ENCODE measurements at regions not wholly inside any gene's neighbourhood (a gene's known extent, or its start where the extent isn't known, plus 50 kb on each side); places are given as distances from the start of the nearest gene placed in this dataset.

DNA sequence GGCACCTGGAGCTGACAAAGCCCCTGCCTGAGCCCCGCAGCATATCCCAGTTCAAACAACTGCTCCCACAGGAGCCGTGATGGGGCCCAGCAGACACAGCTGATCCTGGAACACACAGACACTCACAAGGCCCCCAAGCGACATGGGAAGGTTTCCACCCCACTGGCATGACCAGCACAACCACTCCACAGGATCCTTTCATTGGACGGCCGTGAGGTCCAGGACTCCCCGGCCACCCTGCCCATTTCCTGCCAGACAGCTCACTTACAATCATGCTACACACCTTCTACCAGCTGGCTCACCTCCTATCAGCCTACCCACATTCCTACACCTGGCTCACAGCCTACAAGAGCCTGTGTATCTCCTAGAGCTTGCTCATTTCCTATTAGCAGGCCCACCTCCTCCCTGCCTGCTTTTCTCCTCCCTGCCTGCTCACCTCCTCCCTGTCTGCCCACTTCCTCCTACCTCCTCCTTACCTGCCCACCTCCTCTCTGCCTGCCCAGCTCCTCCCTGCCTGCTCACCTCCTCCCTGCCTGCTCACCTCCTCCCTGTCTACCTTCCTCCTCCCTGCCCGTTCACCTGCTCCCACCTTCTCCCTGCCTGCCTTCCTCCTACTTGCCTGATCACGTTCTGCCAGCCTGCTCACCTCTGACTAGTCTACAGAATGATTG lies 73.9 kb downstream of the MATN1 start:
- DNase-seq: no peak
- H3K4me3 ChIP-seq (ENCODE audit: low read depth, low read length): no peak overlapping the region
- no peak overlapping the region for H3K27ac ChIP-seq
- H3K27me3 ChIP-seq (ENCODE audit: insufficient read depth, low read depth, severe bottlenecking): no peaks in the 10 kb centered on the region
- TF ChIP-seq, protein P1, sequence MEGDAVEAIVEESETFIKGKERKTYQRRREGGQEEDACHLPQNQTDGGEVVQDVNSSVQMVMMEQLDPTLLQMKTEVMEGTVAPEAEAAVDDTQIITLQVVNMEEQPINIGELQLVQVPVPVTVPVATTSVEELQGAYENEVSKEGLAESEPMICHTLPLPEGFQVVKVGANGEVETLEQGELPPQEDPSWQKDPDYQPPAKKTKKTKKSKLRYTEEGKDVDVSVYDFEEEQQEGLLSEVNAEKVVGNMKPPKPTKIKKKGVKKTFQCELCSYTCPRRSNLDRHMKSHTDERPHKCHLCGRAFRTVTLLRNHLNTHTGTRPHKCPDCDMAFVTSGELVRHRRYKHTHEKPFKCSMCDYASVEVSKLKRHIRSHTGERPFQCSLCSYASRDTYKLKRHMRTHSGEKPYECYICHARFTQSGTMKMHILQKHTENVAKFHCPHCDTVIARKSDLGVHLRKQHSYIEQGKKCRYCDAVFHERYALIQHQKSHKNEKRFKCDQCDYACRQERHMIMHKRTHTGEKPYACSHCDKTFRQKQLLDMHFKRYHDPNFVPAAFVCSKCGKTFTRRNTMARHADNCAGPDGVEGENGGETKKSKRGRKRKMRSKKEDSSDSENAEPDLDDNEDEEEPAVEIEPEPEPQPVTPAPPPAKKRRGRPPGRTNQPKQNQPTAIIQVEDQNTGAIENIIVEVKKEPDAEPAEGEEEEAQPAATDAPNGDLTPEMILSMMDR (IDR thresholded peaks at IDR 0.05; ENCODE audit: low read depth, low read length): no peak
- no peaks in the 10 kb centered on the region for H3K9me3 ChIP-seq (ENCODE audit: severe bottlenecking)
- H3K36me3 ChIP-seq: no peaks in the 10 kb centered on the region

DNA sequence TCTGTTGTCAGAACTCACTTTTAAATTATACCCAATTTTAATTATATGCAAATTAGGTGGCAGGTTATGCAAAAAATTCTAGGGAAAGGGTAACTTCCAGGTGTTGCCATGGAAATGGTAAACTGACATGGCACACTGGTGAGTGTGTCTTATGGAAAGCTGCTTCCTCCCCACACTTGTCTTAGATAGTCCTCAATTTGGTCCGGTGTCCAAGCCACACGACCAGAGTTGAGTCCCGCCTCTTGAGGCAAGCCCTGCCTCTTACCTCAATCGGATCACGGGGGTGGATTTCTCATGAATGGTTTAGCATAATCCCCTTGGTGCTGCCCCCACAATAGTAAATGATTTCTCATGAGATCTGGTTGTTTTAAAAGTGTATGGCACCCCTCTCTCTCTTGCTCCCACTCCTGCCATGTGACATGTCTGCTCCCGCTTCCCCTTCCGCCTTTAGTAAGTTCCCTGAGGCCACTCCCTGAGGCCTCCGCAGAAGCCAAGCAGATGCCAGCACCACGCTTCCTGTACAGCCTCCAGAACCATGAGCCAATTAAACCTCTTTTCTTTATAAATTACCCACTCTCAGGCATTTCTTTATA lies 74.9 kb downstream of the MATN1 start:
- DNase-seq: no peak
- H3K27ac ChIP-seq: no peak overlapping the region
- TF ChIP-seq, protein P1 (IDR thresholded peaks at IDR 0.05; ENCODE audit: low read depth, low read length): no peak
- no peaks in the 10 kb centered on the region for H3K27me3 ChIP-seq (ENCODE audit: insufficient read depth, low read depth, severe bottlenecking)
- H3K9me3 ChIP-seq (ENCODE audit: severe bottlenecking): no peaks in the 10 kb centered on the region
- H3K4me3 ChIP-seq (ENCODE audit: low read depth, low read length): no peak overlapping the region
- no peaks in the 10 kb centered on the region for H3K36me3 ChIP-seq

DNA sequence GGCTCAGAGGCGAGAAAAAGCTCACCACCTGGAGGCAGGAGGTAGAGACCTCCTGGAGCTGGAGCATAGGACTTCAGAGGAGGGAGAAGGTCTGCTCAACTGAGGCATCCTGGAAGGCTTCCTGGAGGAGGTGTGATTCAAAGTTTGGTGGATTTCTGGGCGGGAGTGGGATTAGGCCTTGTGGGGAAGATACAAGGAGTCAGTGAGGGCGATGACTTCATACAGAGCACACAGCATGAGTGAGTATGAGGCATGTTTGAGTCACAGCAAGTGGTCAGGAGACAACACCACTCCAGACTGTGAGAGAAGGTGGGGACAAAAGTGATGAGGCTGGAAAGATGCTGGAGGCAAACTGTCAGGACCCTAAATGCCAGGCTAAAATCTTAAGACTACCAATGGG lies 77.6 kb downstream of the MATN1 start:
- TF ChIP-seq, protein P1 (IDR thresholded peaks at IDR 0.05; ENCODE audit: low read depth, low read length): no peak
- Histone ChIP-seq H3K36me3 (no peaks in the 10 kb centered on the region), H3K4me3 (ENCODE audit: low read depth, low read length) (no peak overlapping the region), H3K27ac (no peak overlapping the region), H3K27me3 (ENCODE audit: insufficient read depth, low read depth, severe bottlenecking) (no peaks in the 10 kb centered on the region), H3K9me3 (ENCODE audit: severe bottlenecking) (no peaks in the 10 kb centered on the region)
- DNase-seq: no peak

DNA sequence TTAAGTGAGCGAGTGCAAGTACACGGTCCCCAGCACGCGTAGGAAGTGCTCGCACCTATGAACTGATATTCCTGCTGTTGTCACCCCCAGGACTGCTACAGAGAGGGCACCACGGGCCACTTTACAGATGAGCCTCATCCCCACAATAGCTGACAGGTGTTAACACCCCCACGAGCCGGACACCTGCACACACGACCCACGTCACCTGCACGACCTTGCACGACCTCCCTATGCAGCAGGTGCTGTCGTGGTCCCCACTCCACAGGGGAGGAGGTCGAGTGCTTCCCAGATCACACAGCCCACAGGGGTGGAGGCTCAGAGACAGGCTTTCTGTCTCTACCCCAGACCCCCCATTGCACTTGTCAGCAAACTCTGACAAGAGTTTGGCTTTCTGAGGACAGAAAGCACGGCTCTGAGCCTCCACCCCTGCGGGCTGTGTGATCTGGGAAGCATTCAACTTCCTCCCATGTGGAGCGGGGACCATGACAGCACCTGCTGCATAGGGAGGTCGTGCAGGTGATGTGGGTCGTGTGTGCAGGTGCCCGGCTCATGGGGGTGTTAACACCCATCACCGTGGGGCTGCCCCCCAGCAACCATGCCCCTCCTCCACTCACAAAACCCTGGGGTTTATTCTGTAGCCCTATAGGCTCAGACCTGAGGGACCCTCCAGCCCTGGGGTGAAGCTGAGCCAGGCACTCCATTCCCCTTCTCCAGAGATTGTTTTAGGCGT lies 80.8 kb downstream of the MATN1 start:
- H3K27me3 ChIP-seq (ENCODE audit: insufficient read depth, low read depth, severe bottlenecking): no peaks in the 10 kb centered on the region
- H3K4me3 ChIP-seq (ENCODE audit: low read depth, low read length): no peak overlapping the region
- H3K9me3 ChIP-seq (ENCODE audit: severe bottlenecking): no peaks in the 10 kb centered on the region
- TF ChIP-seq, protein P1 (IDR thresholded peaks at IDR 0.05; ENCODE audit: low read depth, low read length): no peak
- no peak overlapping the region for H3K27ac ChIP-seq
- H3K36me3 ChIP-seq: no peaks in the 10 kb centered on the region
- DNase-seq: no peak

DNA sequence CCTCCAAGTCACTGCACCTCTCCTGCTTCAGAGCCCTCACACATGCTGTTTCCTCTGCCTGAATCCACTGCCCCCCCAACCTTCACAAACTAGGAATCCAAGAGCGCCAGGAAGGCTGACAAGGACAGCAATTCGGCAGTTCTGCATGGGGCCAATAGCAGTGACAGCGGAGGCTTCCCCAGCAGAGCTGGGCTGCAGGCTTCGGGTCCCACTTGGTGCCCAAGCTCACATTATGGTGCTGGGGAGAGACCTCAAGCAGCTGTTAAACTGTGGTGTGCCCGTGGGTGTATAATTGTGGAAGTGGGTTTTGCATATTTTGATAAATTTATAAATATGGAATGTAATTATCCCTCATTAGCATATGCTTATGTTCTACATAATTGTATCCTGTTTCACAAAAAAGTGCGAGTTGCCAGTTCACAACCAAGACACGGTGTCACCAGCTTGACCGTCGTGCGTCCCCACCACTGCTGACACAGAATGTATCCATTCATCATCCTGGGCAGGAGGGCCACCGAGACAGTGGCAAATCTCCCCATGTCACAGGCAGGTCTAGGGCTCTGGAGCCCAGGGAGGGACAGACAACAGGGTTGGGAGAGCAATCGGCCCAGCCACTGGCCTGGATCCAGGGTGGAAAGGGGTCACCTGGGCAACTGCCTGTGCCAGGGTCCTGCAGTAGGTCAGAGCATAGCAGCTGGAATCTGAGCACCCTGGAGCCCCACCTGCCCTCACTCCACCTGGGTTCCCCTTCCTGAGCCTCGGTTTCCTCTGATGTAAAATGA lies 81.6 kb downstream of the MATN1 start:
- Histone ChIP-seq H3K9me3 (ENCODE audit: severe bottlenecking) (no peaks in the 10 kb centered on the region), H3K4me3 (ENCODE audit: low read depth, low read length) (no peak overlapping the region), H3K27me3 (ENCODE audit: insufficient read depth, low read depth, severe bottlenecking) (no peaks in the 10 kb centered on the region), H3K36me3 (no peaks in the 10 kb centered on the region), H3K27ac (no peak overlapping the region)
- DNase-seq: no peak
- TF ChIP-seq, protein P1 (IDR thresholded peaks at IDR 0.05; ENCODE audit: low read depth, low read length): no peak
